Astrocyte (in vitro differentiated cells and primary cell): ENCODE measurements at regions not wholly inside any gene's neighbourhood (a gene's known extent, or its start where the extent isn't known, plus 50 kb on each side); places are given as distances from the start of the nearest gene placed in this dataset.

Source experiments
- EZH2 ChIP-seq: IDR thresholded peaks from 2 replicates; pipeline ENCODE4 v1.6.1; 2012; ENCODE audit warnings: mild to moderate bottlenecking, low read length, inconsistent platforms; ENCODE audit not compliant: insufficient read depth
- TF ChIP-seq, protein P1 (sequence below): IDR thresholded peaks from 2 replicates; pipeline ENCODE4 v1.5.1; 2011; ENCODE audit warnings: low read depth, mild to moderate bottlenecking, inconsistent platforms, low read length, moderate library complexity; ENCODE audit not compliant: insufficient read depth

DNA sequence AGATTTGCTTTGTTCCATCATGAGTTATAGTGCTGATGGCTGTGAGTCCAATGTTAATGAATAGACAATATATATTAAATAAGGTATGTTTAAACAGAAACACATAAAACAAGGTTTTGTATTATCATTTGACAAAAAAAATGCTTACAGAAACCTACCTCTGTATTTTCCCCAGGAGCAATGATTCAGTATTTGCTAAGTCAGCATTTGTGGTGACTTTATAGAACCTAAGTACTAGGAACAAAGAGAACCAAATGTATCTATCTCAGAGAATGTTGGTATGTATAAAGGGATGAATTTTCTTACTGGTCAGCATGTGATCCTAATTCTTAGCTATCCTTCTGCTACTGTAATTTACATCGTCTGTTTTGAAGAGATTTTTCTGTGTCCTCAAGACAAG, 421.5 kb upstream of the SEL1L start:
- TF ChIP-seq, protein P1, sequence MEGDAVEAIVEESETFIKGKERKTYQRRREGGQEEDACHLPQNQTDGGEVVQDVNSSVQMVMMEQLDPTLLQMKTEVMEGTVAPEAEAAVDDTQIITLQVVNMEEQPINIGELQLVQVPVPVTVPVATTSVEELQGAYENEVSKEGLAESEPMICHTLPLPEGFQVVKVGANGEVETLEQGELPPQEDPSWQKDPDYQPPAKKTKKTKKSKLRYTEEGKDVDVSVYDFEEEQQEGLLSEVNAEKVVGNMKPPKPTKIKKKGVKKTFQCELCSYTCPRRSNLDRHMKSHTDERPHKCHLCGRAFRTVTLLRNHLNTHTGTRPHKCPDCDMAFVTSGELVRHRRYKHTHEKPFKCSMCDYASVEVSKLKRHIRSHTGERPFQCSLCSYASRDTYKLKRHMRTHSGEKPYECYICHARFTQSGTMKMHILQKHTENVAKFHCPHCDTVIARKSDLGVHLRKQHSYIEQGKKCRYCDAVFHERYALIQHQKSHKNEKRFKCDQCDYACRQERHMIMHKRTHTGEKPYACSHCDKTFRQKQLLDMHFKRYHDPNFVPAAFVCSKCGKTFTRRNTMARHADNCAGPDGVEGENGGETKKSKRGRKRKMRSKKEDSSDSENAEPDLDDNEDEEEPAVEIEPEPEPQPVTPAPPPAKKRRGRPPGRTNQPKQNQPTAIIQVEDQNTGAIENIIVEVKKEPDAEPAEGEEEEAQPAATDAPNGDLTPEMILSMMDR: no peak
- no peak for TF ChIP-seq EZH2
